GM23248 (cell line): ENCODE measurements at regions not wholly inside any gene's neighbourhood (a gene's known extent, or its start where the extent isn't known, plus 50 kb on each side); places are given as distances from the start of the nearest gene placed in this dataset.

Experiments used
- DNase-seq: peaks from one replicate; pipeline ENCODE4 v3.0.0-alpha.2; 2015
- H2AFZ ChIP-seq: fragments of 200-600 bp; sonication (generic); 2 replicates; pipeline ENCODE4 v1.6.1; 2016; ENCODE audit warnings: antibody characterized with exemption
- H3F3A ChIP-seq: fragments of 200-600 bp; sonication (generic); 2 replicates; pipeline ENCODE4 v1.6.1; 2016; ENCODE audit warnings: mild to moderate bottlenecking, antibody characterized with exemption, mixed run types; ENCODE audit not compliant: insufficient read depth
- H3K27ac ChIP-seq: fragments of 200-600 bp; sonication (generic); 2 replicates; pipeline ENCODE4 v1.5.1; 2016; ENCODE audit warnings: mild to moderate bottlenecking
- H3K27me3 ChIP-seq: fragments of 200-600 bp; sonication (generic); replicated peaks from 2 replicates; pipeline ENCODE4 v1.6.1; 2016; ENCODE audit warnings: mild to moderate bottlenecking; ENCODE audit not compliant: insufficient read depth
- H3K36me3 ChIP-seq: fragments of 200-600 bp; sonication (generic); 2 replicates; pipeline ENCODE4 v1.6.1; 2016; ENCODE audit warnings: low read depth, mild to moderate bottlenecking
- H3K4me1 ChIP-seq: fragments of 200-600 bp; sonication (generic); 2 replicates; pipeline ENCODE4 v1.6.1; 2016; ENCODE audit warnings: mild to moderate bottlenecking; ENCODE audit not compliant: insufficient read depth
- H3K4me2 ChIP-seq: fragments of 200-600 bp; sonication (generic); one replicate; pipeline ENCODE4 v1.6.1; 2016; ENCODE audit warnings: mild to moderate bottlenecking; ENCODE audit not compliant: unreplicated experiment
- H3K4me3 ChIP-seq: fragments of 200-600 bp; sonication (generic); 2 replicates; pipeline ENCODE4 v1.5.1; 2016; ENCODE audit warnings: mild to moderate bottlenecking
- H3K79me2 ChIP-seq: fragments of 200-600 bp; sonication (generic); 2 replicates; pipeline ENCODE4 v1.6.1; 2016; ENCODE audit warnings: mild to moderate bottlenecking; ENCODE audit not compliant: insufficient read depth
- H3K9ac ChIP-seq: fragments of 200-600 bp; sonication (generic); 2 replicates; pipeline ENCODE4 v1.6.1; 2016; ENCODE audit warnings: mild to moderate bottlenecking
- H3K9me2 ChIP-seq: fragments of 200-600 bp; sonication (generic); 2 replicates; pipeline ENCODE4 v1.6.1; 2016; ENCODE audit warnings: mixed run types, mild to moderate bottlenecking, moderate library complexity; ENCODE audit not compliant: insufficient read depth
- H3K9me3 ChIP-seq: fragments of 200-600 bp; sonication (generic); one replicate; pipeline ENCODE4 v1.6.1; 2017; ENCODE audit warnings: low read depth
- H4K20me1 ChIP-seq: fragments of 200-600 bp; sonication (generic); 2 replicates; pipeline ENCODE4 v1.6.0; 2016; ENCODE audit not compliant: insufficient read depth
- EZH2 ChIP-seq: fragments of 200-600 bp; sonication (generic); IDR thresholded peaks from 2 replicates; pipeline ENCODE4 v1.6.1; 2018; ENCODE audit warnings: antibody characterized with exemption, mild to moderate bottlenecking; ENCODE audit not compliant: insufficient read depth, poor library complexity, severe bottlenecking
- EZH2phosphoT487 ChIP-seq: fragments of 200-600 bp; sonication (generic); IDR thresholded peaks from 2 replicates; pipeline ENCODE4 v1.6.1; 2018; ENCODE audit warnings: antibody characterized with exemption, moderate library complexity, mild to moderate bottlenecking, low read depth; ENCODE audit not compliant: insufficient read depth
- WGBS, 2 experiments: methylation state at CpG; one replicate each; pipeline ENCODE4 v1.1.6; 2015 to 2017; ENCODE audit warnings: low lambda C conversion rate in 2 of 2, low coverage in 1 of 2; ENCODE audit errors: missing lambda C conversion rate in 2 of 2; 5-methylcytosine and 5-hydroxymethylcytosine counted together
- in situ Hi-C: fragments of 300-500 bp; cut with MboI; formaldehyde crosslinking; loops from 2 replicates; pipeline ENCODE4 v1.15.0; 2020

DNA sequence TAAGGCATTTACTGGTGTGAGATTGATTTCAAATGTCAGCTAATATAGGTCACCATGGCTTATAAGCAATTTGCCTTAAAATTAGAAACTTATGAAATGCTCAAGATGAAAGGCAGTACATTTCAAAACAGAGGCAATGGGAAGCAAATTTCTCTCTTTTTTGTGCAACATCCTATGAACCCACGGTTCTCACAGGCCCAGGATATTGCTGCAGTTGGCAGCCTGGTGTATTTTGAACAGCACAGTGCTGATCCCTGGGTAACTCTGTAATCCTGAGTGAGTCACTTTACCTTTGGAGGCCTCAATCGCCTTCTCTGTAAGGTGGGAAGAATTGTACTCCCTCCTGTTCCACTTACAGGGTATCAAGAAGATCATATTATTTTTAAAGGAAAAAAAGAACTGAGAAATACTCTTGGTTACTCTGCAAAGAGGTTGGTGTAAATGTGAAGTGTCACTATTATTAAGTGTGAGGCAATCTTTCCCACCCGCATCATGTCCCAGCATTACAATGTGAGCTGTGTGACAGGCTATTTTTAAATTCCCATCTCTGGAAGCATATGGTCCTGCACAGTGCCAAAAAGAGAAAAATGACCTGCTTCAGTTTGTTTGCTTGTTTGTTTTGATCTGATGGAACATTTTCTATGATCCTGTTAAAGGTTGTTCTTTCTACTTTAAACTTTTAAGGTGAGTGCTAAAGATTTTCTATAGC, 190.1 kb upstream of the LPP start:
- WGBS, 2 experiments = 28 to 29% methylated on average over 3 of the region's 3 CpGs
- H3K36me3 ChIP-seq = no peaks in the 10 kb centered on the region
- peaks cover 16% of the 10 kb centered on the region; the same call in 1 of the 2 replicates for H3F3A ChIP-seq
- H3K9ac ChIP-seq = no peak overlapping the region
- in situ Hi-C loops = loop anchor here (25.0 kb wide), 1 partner anchor 202 kb away; no protein-coding TSS in a partner anchor
- no peak overlapping the region for H3K4me2 ChIP-seq
- peaks cover 21% of the 10 kb centered on the region for H3K4me1 ChIP-seq
- no peak overlapping the region for H3K4me3 ChIP-seq
- H3K79me2 ChIP-seq = no peaks in the 10 kb centered on the region
- TF ChIP-seq EZH2 = no peak
- TF ChIP-seq EZH2phosphoT487 = no peak
- no peaks in the 10 kb centered on the region for H3K9me2 ChIP-seq
- no peaks in the 10 kb centered on the region for H3K9me3 ChIP-seq
- H4K20me1 ChIP-seq = no peaks in the 10 kb centered on the region
- 0 out of 2 replicates have a peak overlapping the region, but pooled peaks have one; percentile 6 for H3K27ac ChIP-seq
- no peak overlapping the region for H2AFZ ChIP-seq
- H3K27me3 ChIP-seq = no peaks in the 10 kb centered on the region
- peak; percentile 54 for DNase-seq

DNA sequence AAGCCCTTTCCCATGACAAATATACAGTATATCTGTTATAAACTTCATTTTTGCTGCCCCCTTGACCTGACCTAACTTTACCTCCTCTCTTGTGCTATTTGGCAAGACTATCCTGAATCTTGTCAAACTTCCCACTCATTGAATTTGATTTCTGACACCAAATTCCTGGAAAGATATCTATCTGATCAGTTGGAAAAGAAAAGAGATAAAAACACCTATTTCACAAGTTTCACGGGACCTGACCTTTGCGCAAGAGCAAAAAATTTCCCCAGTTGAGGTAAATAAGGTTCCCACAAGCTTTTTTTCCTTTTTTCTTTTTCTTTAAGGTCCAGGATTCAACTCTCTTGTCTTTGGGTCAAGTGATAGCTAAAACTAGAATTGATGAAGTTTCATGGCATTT, 189.2 kb upstream of the LPP start:
- no peak overlapping the region for H3K4me3 ChIP-seq
- in situ Hi-C loops = loop anchor here (25.0 kb wide), 1 partner anchor 202 kb away; no protein-coding TSS in a partner anchor
- H3F3A ChIP-seq = peaks cover 23% of the 10 kb centered on the region; the same call in 1 of the 2 replicates
- H3K9ac ChIP-seq = no peak overlapping the region
- no peaks in the 10 kb centered on the region for H3K27me3 ChIP-seq
- peaks cover 28% of the 10 kb centered on the region for H3K4me1 ChIP-seq
- 98 to 100% methylated on average over 2 of the region's 2 CpGs for WGBS, 2 experiments
- no peak overlapping the region for H3K4me2 ChIP-seq
- H2AFZ ChIP-seq = no peak overlapping the region
- H3K79me2 ChIP-seq = no peaks in the 10 kb centered on the region
- H3K9me2 ChIP-seq = no peaks in the 10 kb centered on the region
- TF ChIP-seq EZH2phosphoT487 (no peak), EZH2 (no peak)
- no peaks in the 10 kb centered on the region for H3K36me3 ChIP-seq
- no peak for DNase-seq
- no peaks in the 10 kb centered on the region for H3K9me3 ChIP-seq
- no peak overlapping the region for H3K27ac ChIP-seq
- H4K20me1 ChIP-seq = no peaks in the 10 kb centered on the region

DNA sequence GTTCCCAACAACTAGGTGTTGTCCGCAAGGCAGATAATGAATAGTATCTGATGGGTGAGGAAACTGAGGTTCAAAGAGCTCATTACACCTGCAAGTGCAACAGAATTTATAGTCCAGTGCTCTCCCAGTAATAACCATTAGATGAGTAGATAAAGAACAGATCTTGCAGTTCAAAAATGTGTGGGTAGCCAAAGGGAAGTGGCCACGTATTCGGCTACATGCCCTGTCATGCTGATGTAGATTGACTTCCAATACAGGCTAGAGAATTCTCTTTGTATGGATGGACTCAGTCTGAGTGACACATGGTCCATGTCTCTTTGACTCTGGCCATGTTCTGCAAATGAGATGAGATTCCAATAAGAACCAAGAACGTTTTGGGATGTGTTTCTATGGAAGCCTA, 187.9 kb upstream of the LPP start:
- Histone ChIP-seq H3F3A (peaks cover 23% of the 10 kb centered on the region; the same call in 1 of the 2 replicates), H3K9me3 (no peaks in the 10 kb centered on the region), H3K27ac (no peak overlapping the region), H3K36me3 (no peaks in the 10 kb centered on the region), H3K4me3 (no peak overlapping the region), H3K27me3 (no peaks in the 10 kb centered on the region), H3K9me2 (no peaks in the 10 kb centered on the region), H3K9ac (no peak overlapping the region), H3K4me2 (no peak overlapping the region), H3K79me2 (no peaks in the 10 kb centered on the region), H4K20me1 (no peaks in the 10 kb centered on the region), H2AFZ (no peak overlapping the region), H3K4me1 (peaks cover 23% of the 10 kb centered on the region)
- in situ Hi-C loops = loop anchor here (25.0 kb wide), 1 partner anchor 204 kb away; no protein-coding TSS in a partner anchor
- no peak for TF ChIP-seq EZH2
- TF ChIP-seq EZH2phosphoT487 = no peak
- DNase-seq = no peak
- WGBS, 2 experiments = 92 to 93% methylated on average over 4 of the region's 4 CpGs

DNA sequence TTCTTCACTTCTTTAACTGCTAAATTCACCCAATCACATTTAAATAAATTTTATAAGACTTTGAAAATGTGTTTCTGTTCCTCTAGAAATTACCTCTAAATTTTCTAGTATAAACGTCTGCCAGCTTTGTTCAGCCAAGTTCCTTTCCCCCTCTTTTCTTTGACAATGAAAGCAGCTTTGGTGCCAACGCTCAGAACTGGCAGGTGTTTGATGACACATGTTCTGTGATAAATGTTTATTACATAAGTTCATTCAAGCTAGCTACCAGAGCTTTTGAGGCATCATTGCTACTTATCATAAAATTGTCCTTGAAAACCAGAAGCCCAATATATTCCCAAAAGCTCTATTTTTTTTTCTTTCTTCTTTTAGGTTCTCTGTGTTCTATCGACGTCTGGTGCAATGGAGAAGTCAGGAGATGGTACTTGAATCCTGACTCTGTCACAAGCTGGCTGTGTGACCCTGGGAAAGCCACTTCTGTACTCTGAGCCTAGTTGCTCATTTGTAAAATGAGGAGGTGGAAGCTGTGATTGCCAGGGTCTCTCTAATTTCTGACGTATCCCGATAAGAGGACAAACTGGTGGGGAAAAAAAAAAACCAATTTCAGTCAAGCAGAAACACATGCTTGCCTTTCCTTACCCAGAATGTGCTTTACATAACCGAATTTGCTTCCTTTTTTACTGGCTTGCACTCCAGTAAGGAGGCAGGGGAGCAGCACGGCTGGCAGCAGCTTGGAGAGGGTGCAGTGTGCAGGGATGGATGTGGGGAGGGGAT, 187.1 kb upstream of the LPP start:
- Histone ChIP-seq H3K79me2 (no peaks in the 10 kb centered on the region), H3K9ac (no peak overlapping the region), H2AFZ (no peak overlapping the region), H3K9me3 (no peaks in the 10 kb centered on the region), H3F3A (peaks cover 23% of the 10 kb centered on the region; the same call in 1 of the 2 replicates), H4K20me1 (no peaks in the 10 kb centered on the region), H3K9me2 (no peaks in the 10 kb centered on the region), H3K36me3 (no peaks in the 10 kb centered on the region), H3K27ac (no peak overlapping the region), H3K4me1 (peaks cover 22% of the 10 kb centered on the region), H3K4me2 (no peak overlapping the region), H3K4me3 (no peak overlapping the region), H3K27me3 (no peaks in the 10 kb centered on the region)
- DNase-seq = no peak
- in situ Hi-C loops = loop anchor here (25.0 kb wide), 1 partner anchor 205 kb away; no protein-coding TSS in a partner anchor
- TF ChIP-seq EZH2 (no peak), EZH2phosphoT487 (no peak)
- WGBS, 2 experiments = 75 to 77% methylated on average over 8 of the region's 8 CpGs
